ENCODE measurements at regions not wholly inside any gene's neighbourhood (a gene's known extent, or its start where the extent isn't known, plus 50 kb on each side); places are given as distances from the start of the nearest gene placed in this dataset.

DNA sequence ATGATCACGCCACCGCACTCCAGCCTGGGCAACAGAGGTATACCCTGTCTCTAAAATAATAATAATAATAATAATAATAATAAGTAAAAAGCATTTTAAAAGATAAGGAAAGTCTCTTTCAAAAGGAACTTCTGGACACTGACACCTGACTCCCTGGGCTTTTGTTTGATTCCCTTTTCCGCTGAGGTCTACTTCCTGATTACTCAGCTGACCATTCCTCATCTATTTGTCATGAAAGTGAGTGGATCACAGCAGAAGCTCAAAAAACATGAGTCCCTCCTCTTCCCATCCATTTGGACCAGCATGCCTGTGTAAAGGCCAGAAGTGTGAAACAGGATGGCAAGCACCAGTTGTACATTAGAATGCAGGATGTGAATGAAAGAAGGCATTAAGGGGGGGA lies 61.1 kb upstream of the FBXO28 start:
- TF ChIP-seq, protein P1, sequence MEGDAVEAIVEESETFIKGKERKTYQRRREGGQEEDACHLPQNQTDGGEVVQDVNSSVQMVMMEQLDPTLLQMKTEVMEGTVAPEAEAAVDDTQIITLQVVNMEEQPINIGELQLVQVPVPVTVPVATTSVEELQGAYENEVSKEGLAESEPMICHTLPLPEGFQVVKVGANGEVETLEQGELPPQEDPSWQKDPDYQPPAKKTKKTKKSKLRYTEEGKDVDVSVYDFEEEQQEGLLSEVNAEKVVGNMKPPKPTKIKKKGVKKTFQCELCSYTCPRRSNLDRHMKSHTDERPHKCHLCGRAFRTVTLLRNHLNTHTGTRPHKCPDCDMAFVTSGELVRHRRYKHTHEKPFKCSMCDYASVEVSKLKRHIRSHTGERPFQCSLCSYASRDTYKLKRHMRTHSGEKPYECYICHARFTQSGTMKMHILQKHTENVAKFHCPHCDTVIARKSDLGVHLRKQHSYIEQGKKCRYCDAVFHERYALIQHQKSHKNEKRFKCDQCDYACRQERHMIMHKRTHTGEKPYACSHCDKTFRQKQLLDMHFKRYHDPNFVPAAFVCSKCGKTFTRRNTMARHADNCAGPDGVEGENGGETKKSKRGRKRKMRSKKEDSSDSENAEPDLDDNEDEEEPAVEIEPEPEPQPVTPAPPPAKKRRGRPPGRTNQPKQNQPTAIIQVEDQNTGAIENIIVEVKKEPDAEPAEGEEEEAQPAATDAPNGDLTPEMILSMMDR (IDR thresholded peaks at IDR 0.05) = no peak
- TF ChIP-seq POLR2A (IDR thresholded peaks at IDR 0.05) (no peak), EP300 (IDR thresholded peaks at IDR 0.05) (no peak), POLR2AphosphoS5 (IDR thresholded peaks at IDR 0.05) (no peak)
